ENCODE measurements at regions not wholly inside any gene's neighbourhood (a gene's known extent, or its start where the extent isn't known, plus 50 kb on each side); places are given as distances from the start of the nearest gene placed in this dataset.
A peak's percentile ranks its signal among the peaks of the same experiment; 100 is the strongest.

GRCh38 chr2:136286423-136286822, 168.5 kb upstream of the CXCR4 start:
- H3K4me3 ChIP-seq (ENCODE audit: low read depth, low read length, poor library complexity, severe bottlenecking), result no peak overlapping the region
- intact Hi-C loops (cut with micrococcal nuclease; ENCODE audit: unreplicated experiment), result no loop called here
- H3K36me3 ChIP-seq (ENCODE audit: insufficient read depth, low read length), result no peaks in the 10 kb centered on the region
- H3K9me3 ChIP-seq (ENCODE audit: low read length), result no peaks in the 10 kb centered on the region
- ChIA-PET CTCF (ENCODE audit: unreplicated experiment) (no interaction called here), POLR2A (interaction anchor here (0.6 to 1.4 kb wide), 2 partner anchors 18 to 27 kb away, joined by 3 to 7 read pairs; no protein-coding TSS in a partner anchor)
- no peak for DNase-seq (ENCODE audit: low spot score)
- no peak overlapping the region for H3K27ac ChIP-seq (ENCODE audit: low read depth, low read length, poor library complexity, severe bottlenecking)
- H3K4me2 ChIP-seq (ENCODE audit: low read length), result no peak overlapping the region
- no peaks in the 10 kb centered on the region for H3K79me2 ChIP-seq (ENCODE audit: insufficient read depth, low read depth, low read length)
- TF ChIP-seq CTCF (conservative IDR thresholded peaks at IDR 0.05; ENCODE audit: low read length) (no peak), EZH2phosphoT487 (IDR thresholded peaks at IDR 0.05; ENCODE audit: borderline replicate concordance, low read depth, low read length) (no peak)
- H3K4me1 ChIP-seq (ENCODE audit: insufficient read depth, low read length, poor library complexity, severe bottlenecking), result peaks cover 15% of the 10 kb centered on the region
- no peaks in the 10 kb centered on the region for H4K20me1 ChIP-seq (ENCODE audit: insufficient read depth, low read length)
- H3K9me2 ChIP-seq (ENCODE audit: insufficient read depth, low read length), result no peaks in the 10 kb centered on the region; the same call in 1 of the 2 replicates
- no TSS peak for BruUV-seq (replicated peaks)
- H2AFZ ChIP-seq (ENCODE audit: low read length), result no peak overlapping the region

GRCh38 chr2:136284226-136285119, 166.5 kb upstream of the CXCR4 start:
- Histone ChIP-seq H2AFZ (ENCODE audit: low read length) (peak overlapping the region; percentile 24; the same call in 1 of the 2 replicates), H3K4me3 (ENCODE audit: low read depth, low read length, poor library complexity, severe bottlenecking) (no peak overlapping the region), H3K4me1 (ENCODE audit: insufficient read depth, low read length, poor library complexity, severe bottlenecking) (peaks cover 24% of the 10 kb centered on the region), H3K4me2 (ENCODE audit: low read length) (peak overlapping the region; percentile 28; the same call in 1 of the 2 replicates), H4K20me1 (ENCODE audit: insufficient read depth, low read length) (no peaks in the 10 kb centered on the region), H3K27ac (ENCODE audit: low read depth, low read length, poor library complexity, severe bottlenecking) (no peak overlapping the region), H3K9me2 (ENCODE audit: insufficient read depth, low read length) (no peaks in the 10 kb centered on the region), H3K79me2 (ENCODE audit: insufficient read depth, low read depth, low read length) (no peaks in the 10 kb centered on the region), H3K9me3 (ENCODE audit: low read length) (no peaks in the 10 kb centered on the region), H3K36me3 (ENCODE audit: insufficient read depth, low read length) (no peaks in the 10 kb centered on the region)
- intact Hi-C loops (cut with micrococcal nuclease; ENCODE audit: unreplicated experiment), result no loop called here
- ChIA-PET CTCF (ENCODE audit: unreplicated experiment) (no interaction called here), POLR2A (interaction anchor here (0.5 to 1.3 kb wide), 6 partner anchors 16 to 79 kb away, joined by 3 to 4 read pairs (median 3); no protein-coding TSS in a partner anchor)
- DNase-seq (ENCODE audit: low spot score), result no peak
- BruUV-seq (replicated peaks), result no TSS peak
- no peak for TF ChIP-seq CTCF (conservative IDR thresholded peaks at IDR 0.05; ENCODE audit: low read length)
- no peak for TF ChIP-seq EZH2phosphoT487 (IDR thresholded peaks at IDR 0.05; ENCODE audit: borderline replicate concordance, low read depth, low read length)

- no peaks in the 10 kb centered on the region for H3K9me3 ChIP-seq (ENCODE audit: low read length)
- no peak overlapping the region for H3K4me2 ChIP-seq (ENCODE audit: low read length)
- no peaks in the 10 kb centered on the region for H3K36me3 ChIP-seq (ENCODE audit: insufficient read depth, low read length)
- no peak for DNase-seq (ENCODE audit: low spot score)
- CTCF ChIA-PET (ENCODE audit: unreplicated experiment), result no interaction called here
- H4K20me1 ChIP-seq (ENCODE audit: insufficient read depth, low read length), result no peaks in the 10 kb centered on the region
- TF ChIP-seq CTCF (conservative IDR thresholded peaks at IDR 0.05; ENCODE audit: low read length) (no peak), EZH2phosphoT487 (IDR thresholded peaks at IDR 0.05; ENCODE audit: borderline replicate concordance, low read depth, low read length) (no peak)
- no peaks in the 10 kb centered on the region for H3K9me2 ChIP-seq (ENCODE audit: insufficient read depth, low read length)
- no peak overlapping the region for H2AFZ ChIP-seq (ENCODE audit: low read length)
- no peak overlapping the region for H3K27ac ChIP-seq (ENCODE audit: low read depth, low read length, poor library complexity, severe bottlenecking)
- BruUV-seq (replicated peaks), result no TSS peak
- no peak overlapping the region for H3K4me3 ChIP-seq (ENCODE audit: low read depth, low read length, poor library complexity, severe bottlenecking)
- H3K79me2 ChIP-seq (ENCODE audit: insufficient read depth, low read depth, low read length), result no peaks in the 10 kb centered on the region
- POLR2A ChIA-PET, result interaction anchor here (1.7 to 1.8 kb wide), 2 partner anchors 19 to 75 kb away, joined by 4 read pairs; no protein-coding TSS in a partner anchor
- H3K4me1 ChIP-seq (ENCODE audit: insufficient read depth, low read length, poor library complexity, severe bottlenecking), result peaks cover 31% of the 10 kb centered on the region
- intact Hi-C loops (cut with micrococcal nuclease; ENCODE audit: unreplicated experiment), result no loop called here
Observed at GRCh38 chr2:136282251-136282650, 164.3 kb upstream of the CXCR4 start.
